GM19324 (cell line): ENCODE measurements at regions not wholly inside any gene's neighbourhood (a gene's known extent, or its start where the extent isn't known, plus 50 kb on each side); places are given as distances from the start of the nearest gene placed in this dataset.

Source experiments
- ATAC-seq: cut with Tn5 transposase; IDR thresholded peaks from one replicate; pipeline ENCODE4 v1.9.1; 2021; ENCODE audit warnings: mild to moderate bottlenecking, moderate library complexity; ENCODE audit not compliant: unreplicated experiment, low FRiP score

DNA sequence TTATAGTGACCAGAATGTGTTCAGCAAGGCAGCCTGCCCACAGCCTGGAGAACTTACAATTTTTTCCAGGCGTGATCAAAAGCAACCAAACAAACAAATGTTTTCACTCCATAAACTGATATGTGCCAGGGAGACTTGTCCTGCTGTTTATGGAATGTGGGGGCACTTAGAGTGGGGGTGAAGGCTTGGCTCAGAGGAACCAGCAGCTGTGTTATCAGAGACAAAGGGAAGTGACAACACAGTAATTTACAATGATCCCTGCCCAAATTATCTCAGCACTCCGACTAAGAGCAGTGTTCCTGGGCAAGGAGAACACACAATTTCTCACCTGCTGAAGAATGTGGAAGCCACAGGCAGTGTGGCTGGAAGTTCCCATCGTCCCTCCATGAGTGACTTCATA is 429.1 kb upstream of the IRX4 start:
- no peak for ATAC-seq

DNA sequence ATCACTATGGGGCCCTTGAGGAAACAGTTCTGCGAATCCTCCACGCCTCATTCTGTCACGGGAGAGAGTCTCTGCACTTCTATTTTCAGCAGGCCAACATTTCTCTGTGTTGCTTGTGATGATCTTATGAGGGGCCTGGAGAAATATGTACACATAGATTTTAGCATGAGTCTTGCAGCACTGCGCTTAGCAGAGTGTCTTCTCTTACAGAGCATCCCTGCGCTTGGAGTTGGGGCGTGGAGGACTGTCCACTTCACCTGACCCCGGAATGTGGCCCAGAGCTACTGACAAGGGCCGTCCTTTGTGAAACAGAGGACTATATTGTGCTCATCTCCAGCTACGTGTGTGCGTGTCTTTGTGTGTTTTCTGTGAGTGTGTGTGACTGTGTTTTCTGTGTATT is 428.2 kb upstream of the IRX4 start:
- ATAC-seq = no peak

DNA sequence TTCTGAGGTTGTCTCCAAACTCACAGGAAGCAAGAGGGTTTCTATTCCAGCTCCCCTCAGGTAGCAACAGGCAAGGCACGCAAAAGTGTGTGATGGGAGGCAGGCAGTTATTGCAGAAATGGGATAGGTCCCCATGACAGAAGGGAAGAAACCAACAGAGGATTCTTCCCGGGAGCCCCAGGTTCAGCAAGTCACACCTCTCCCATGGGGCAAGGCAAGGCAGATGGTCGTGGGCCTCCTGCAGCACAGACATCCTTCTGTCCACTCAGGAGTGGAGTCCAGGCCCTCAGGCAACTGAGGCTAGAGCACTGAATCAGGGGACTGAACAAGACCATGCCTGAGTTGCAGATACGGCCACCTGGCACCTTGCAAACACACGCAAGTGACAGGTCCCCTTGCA is 424.9 kb upstream of the IRX4 start:
- no peak for ATAC-seq

DNA sequence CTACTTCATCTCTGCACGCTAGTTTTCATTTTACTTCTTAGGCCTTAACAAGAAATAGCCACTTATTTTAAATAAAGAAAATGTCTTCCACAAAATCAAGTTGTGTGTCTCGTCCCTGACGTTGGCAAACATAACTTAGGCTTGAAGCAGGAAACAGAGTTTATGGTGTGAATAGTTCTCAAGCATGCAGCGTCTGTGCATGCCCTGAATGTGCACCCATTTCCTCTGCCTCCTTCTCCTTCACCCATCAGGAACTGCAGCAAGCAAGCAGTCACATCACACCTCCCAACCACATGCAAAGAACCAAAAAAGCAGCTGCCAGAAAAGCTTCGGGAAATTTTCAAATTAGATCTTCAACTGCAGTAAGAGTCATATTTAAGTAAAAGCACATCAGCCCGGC is 424.0 kb upstream of the IRX4 start:
- ATAC-seq = no peak

DNA sequence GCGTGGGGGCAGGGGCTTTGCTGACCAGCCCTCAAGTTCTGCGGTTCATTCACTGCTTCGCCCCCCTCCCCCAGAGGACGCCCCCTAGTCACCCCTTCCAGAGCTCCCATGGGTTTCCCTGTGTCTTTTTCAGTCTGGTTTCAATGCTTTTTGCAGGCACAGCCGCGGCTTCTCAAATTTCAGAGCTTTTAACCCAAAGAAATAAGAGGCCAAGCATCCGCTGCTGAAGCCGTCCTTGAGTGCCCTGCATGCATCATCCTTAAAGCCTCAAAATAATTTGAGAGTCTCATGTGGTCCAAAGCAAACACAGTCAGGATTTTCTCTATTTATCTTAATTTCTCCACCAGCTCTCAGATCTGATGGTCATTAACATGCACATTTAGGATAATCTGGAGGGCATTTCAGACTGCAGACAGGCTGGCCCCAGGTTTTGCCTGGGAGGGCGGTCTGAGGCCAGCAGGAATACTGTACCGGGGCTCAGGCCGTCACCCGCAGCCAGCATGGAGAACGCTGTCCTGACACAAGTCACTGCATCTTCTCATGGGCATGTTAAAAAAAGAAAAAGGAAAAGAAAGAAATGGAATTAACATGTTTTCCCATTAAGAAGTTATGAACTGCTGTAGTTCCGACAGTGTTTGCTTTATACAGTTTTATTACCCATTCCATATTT is 420.8 kb upstream of the IRX4 start:
- ATAC-seq = no peak

DNA sequence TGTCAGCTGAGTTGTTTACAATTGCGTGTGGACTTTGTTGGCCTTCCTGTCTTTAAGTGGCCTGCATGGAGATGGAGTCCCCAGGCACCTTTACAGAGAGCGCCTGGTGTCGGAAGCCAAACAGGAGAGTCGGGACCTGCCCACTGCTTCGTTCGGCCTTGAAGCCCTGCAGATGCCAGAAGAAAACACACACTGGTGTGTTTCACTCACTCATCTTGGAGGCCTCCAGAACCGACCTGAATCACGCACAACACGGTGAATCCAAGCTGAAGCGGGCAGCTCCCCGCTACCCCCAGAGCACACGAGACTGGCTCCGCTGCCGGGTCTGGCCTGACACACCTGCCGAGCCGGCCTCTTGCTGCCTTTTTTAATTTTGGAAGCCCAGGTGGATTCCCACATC is 419.4 kb upstream of the IRX4 start:
- ATAC-seq = no peak

DNA sequence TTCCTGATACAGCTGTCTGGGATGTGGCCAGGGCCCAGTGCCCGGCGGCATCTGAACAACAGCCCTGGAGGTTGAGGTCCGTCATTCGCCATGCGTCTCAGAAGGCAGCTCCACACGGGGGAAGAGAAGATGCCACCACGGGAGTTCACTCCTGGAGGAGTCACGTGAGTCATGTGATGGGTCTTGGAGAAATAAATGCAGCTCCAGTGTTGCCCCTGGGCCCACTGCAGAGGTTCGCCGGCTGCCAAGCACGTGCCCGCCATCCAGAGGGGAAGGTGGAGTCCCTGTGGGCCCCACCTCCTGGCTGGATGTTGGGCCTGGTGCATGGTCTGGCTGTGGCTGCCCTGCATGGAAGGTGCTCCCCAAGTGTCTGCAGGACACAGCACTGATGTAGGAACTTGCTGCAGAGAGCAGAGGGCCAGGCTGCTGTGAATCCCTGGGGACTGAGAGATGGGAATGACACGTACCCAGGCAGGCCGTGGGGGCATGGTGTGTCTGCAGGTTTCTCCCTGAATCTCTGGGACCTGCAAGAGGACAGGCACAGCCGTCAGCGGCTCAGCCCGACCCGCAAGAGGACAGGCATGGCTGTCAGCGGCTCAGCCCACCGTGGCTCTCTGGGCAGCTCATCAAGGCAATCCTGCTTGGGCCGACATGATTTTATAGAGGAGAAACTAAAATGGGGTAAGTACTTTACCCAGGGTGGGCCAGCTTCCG is 418.3 kb upstream of the IRX4 start:
- ATAC-seq = no peak

DNA sequence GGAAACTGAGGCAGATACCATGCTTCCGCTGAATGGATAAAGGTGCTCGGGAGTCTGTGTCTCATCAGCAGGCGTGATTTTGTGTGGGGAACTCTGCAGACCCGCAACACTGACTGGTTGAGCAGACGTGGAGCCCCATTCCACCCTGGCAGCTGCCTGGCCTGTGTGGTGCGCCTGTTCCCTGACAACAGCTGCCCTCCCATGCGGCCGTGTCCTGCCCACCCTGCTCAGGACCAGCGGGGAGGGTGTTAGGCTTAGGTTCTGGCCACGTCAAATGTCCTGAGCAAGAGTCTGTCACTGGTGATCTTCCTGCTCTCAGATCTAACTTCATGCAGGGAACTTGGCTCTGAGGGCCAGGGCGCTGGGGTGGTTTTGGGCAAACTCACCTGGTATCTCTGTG is 417.7 kb upstream of the IRX4 start:
- no peak for ATAC-seq

DNA sequence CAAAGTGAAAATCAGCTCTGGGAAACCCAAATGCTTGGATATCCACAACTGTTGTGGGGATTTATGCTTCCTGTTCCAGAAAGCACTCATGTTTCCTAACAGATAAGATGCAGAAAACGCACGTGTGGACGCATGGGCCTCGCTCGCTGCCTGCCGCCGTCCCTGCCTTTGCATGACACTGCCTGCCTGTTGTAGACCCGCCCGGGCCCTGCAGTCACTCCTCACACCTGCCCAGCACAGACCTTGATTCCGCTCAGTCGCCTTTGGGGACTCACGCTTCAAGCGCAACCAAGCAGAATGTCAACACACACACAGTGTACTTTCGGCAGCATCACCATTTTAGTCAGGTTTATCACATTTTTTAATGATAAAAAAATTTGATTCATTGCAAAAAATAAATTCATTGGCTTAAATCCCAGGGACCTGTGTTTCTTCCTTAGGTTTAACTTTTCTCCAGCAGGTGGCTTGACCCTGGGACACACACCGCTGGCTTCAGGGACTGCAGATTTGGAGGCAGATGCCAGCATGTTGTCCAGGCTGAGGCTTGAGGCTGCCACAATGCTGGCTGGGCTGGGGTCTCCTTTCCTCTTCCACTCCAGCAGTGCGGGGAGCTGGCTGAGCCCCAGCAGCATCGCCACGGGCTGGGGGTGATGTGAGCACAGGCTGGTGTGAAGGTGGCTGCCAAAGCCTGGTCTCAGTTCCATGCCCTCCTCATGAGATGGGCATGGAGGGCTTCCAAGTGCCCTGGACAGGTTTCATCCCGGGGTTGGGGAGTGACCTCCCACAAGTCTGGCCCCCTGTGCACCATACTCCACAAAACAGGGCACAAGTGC is 416.9 kb upstream of the IRX4 start:
- no peak for ATAC-seq

DNA sequence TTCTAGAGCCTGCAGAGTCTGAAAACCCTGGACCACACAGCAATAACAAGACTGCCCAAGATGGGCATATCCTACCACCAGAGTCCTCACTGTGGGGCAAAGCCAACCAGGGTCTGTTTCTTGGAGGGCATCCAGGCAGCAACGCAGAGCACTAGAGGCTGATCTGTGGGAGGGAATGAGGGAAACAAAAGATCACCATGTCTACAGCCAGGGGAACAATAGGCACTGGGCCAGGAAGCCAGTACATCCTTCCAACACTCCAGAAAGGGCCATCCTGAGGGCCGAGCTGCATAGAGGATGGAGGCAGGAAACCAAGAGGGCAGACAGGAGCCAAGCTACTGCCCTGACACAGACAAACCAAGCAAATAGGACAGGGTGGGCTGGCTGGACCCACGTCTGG is 416.1 kb upstream of the IRX4 start:
- ATAC-seq = no peak

DNA sequence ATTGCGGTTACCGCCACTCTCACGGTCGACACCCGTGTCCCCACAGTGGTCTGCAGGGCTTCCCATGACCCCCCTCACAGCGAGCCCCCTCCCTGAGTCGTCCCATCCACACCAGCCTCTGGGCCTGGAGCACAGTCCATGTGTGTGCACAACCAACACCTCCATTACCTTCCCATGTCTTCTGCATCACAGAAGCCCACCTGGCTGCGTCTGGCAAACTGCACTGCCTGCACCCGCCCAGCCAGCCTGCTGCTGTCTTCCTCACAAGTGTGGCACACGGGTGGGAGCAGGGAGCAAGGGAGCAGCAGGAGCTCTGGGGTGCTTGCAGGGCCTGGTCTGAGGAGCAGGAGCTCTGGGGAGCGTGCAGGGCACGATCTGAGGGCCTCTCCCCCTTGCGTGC is 415.3 kb upstream of the IRX4 start:
- no peak for ATAC-seq

DNA sequence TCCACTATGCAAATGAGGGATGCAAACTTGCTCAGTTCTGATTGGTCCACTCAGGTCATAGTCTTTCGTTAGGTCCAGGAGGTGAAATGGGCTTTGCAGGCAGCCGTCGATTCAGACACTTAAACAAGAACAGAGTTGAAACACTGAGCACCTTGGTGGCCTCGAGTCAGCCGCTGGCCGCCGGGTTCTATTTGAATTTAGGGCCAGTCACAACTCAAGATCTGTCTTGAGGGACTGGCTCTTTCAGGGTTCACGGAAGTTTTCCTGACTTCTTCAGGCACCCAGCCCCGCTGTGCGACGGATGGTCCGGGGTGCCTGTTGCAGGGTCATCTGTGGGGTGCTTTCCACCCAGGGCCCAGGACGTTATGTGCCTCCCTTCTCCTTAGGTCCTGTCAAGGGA is 412.8 kb upstream of the IRX4 start:
- no peak for ATAC-seq

DNA sequence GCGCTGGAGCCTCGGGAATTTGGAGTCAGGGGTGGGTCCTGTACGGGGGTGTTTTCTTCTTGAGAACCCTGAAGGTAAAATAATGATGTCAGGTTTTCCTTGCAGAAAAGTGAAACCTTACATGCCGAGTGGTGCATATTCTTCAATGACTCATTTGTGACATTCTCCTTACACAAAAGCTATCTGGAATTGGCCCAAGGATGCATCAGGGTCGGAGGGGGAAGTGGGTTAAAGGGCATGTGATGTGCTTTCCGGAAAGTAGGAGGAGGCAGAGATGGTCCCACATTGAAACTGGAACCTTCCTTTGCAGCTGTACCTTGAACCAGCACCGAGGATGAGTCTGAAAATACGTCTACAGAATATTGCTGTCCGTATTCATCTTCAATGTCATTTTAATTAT is 411.2 kb upstream of the IRX4 start:
- ATAC-seq = no peak

DNA sequence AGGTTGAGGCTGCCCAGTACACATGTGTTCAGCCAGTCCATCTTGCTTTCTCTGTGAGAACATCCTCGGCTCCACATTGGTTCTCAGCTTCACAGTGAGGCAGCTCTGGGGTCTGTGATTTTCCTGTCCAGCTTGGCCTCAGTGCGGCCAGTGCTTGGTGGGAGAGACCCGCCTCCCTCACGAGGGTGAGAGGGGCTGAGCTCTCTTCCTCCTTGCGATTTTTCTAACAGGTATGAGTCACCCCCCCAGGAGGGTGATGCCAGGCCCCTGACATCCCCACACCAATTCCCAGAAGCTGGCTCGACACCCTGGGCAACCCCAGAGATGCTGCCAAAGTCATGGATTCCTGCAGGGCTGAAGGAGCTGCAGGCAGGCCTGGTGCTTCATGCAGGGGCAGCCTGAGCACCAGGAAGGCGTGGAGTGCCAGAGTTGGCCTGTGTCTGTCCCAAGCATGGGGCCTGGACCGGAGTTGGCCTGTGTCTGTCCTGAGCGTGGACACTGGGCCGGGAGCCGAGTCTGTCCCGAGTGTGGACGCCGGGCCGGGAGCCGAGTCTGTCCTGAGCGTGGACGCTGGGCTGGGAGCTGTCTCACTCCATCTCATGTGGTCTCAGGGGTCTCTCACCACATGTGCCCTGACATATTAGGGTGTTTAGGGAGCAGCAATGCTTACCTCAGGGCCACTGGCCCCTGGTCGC is 408.6 kb upstream of the IRX4 start:
- no peak for ATAC-seq

DNA sequence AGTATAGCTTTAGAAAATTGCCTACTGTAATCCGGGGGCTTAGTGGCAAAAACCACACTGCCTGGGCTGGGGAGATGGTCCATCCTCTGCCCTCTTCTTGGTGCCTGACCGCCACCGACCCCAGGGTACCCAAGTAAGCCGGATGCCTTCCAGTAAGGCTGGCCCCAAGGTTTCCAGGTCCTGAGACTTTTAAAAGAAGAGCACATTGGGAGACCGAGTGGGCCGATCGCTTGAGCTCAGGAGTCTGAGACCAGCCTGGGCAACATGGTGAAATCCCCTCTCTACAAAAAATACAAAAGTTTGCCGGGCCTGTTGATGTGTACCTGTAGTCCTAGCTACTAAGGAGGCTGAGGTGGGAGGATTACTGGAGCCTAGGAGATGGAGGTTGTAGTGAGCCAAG is 406.7 kb upstream of the IRX4 start:
- no peak for ATAC-seq

DNA sequence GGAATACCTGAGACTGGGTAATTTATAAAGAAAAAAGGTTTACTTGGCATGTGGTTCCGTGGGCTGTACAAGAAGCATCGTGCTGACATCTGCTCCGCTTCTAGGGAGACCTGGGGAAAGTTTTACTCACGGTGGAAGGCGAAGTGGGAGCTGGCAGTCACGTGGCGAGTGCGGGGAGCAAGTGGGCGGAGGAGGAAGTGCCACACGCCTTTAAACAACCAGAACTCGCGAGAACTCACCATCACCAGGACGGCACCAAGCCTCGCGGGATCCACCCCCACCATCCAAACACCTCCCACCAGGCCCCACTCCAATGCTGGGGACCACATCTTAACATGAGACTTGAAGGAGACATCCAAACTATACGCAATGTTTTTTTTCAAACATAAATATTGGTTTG is 406.2 kb upstream of the IRX4 start:
- ATAC-seq = no peak

DNA sequence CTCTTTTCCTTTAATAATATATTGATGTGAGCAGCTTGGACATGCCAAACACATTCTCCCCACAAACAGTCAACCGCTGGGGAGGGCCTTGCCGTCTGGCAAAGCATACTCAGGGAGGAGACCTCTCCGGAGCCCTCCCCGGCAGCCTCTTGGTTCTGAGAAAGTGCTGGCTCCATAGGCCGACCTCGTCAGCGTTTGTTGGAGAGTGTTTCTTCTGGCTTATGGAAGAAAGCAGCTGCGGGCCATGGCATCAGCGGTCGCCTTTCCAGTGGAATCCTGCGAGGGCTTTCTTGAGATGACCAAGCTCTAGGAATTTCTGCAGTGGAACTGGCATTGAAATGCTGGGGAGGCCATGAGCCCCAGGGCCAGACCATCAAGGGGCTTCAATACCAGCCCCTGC is 405.7 kb upstream of the IRX4 start:
- ATAC-seq = no peak

DNA sequence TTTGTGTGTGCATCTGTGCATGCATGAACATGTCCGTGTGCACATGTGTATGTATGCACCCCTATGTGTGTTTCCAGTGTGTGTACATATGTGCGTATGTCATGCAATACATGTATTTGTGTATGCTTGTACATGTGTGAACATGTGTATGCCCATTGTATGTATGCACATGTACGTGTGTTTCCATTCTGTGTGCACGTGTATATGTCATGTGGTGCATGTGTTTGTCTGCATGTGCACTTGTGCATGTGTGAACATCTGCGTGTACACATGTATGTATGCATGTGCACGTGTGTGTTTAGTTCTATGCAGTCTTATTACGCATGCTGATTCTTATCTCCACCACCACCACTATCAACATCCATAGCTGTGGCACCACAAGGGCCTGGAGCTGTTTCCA is 403.5 kb upstream of the IRX4 start:
- ATAC-seq = no peak

DNA sequence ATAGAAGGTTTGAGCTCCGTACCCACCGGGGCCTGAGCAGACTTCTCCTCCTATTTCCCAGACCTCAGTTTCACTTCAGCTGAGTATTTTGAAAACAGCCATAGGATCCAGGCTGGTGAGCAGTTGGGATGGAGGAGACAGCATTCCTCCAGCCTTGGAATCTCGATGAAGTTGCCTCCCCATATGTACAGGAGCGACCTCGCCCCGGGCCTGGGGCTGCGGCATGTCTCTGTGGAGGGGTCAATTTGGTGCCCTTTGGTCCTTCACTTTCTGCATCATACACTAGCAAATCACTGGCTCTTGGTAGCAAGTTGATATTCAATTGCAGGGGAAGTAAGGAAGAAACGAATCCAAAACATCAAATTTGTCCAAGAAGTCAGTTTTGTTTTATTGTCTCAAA is 402.0 kb upstream of the IRX4 start:
- ATAC-seq = no peak

DNA sequence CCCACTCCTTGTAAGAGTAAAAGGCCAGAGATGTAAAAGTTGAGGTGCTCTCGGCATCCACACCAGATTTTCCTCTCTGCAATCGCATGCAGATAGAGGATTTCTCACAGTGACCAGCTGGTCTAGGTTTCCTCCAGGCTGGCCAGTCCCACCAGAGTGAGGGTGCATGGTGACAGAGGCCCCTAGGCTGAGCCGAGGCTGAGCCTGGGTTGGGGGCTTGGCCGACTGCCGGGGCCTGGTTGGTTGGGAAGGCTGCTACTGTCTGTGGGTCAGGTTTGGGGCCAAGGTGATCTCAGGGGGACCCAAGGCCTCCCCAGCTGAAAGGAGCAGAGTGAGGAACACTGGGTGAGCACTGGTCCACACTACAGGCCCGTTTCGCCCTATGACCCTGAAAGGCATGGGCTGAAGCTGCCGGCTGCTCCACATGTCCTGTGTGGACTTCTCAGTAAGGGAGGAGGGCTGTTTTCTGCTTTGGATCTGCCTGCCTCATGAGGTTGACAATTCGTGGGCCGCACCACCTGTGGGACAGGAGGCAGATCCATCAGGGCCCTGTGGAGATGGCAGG is 400.8 kb upstream of the IRX4 start:
- ATAC-seq = no peak

DNA sequence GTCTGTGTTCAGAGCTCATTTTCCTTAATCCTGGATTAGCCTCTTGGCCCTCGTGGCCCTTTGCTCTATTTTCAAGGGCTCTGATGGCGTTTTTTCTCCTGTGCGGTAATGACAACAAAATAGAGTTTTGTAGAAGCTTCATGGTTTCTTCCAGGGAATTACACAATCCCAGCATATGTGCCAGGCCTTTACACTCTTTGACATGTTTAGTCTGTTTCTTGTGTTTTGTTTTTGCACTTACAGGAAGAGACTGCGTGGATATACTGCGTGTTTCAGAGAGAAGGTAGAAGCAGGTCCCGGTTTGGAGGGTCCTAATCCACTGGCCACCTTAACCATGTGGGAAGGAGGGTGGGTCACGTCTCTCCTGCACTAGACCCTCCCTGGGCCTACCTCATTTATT is 400.2 kb upstream of the IRX4 start:
- no peak for ATAC-seq
